IMR-90 (cell line): ENCODE measurements at regions not wholly inside any gene's neighbourhood (a gene's known extent, or its start where the extent isn't known, plus 50 kb on each side); places are given as distances from the start of the nearest gene placed in this dataset.

Source experiments
- ATAC-seq: fragments of 200-7000 bp; cut with Tn5 transposase; 2 replicates; pipeline ENCODE4 v1.9.1; 2020; ENCODE audit warnings: low read depth, mild to moderate bottlenecking, moderate library complexity
- BruUV-seq: library from RNA; stranded (reverse); fragments of 400-500 nt; replicated peaks from 2 replicates; lab custom pipeline; 2021; lab: Mats Ljungman, UMichigan
- CTCF ChIA-PET: fragments of 300-600 bp; formaldehyde crosslinking; extraction: SDS; loops from one replicate; lab custom pipeline; 2021; ENCODE audit warnings: antibody characterized with exemption; lab: Yijun Ruan, JAX
- POLR2A ChIA-PET: fragments of 300-600 bp; sonication (Branson Sonifier 250); formaldehyde crosslinking; loops from one replicate; lab custom pipeline; 2022; ENCODE audit warnings: antibody characterized with exemption; ENCODE audit not compliant: unreplicated experiment; lab: Charles Lee
- DNase-seq: peaks from one replicate; pipeline ENCODE4 v3.0.0; 2013
- H2AFZ ChIP-seq: replicated peaks from 2 replicates; pipeline ENCODE3; 2013; ENCODE audit warnings: low read length, mild to moderate bottlenecking; ENCODE audit not compliant: poor library complexity
- H2AK5ac ChIP-seq: 2 replicates; pipeline ENCODE4 v1.6.1; 2013; ENCODE audit warnings: low read depth, low read length, inconsistent platforms
- H2AK9ac ChIP-seq: replicated peaks from 2 replicates; pipeline ENCODE3; 2013; ENCODE audit warnings: mild to moderate bottlenecking, low read depth, low read length, moderate library complexity; ENCODE audit not compliant: poor library complexity
- H2BK120ac ChIP-seq: 2 replicates; pipeline ENCODE4 v1.6.1; 2013; ENCODE audit warnings: low read depth, low read length, inconsistent platforms
- H2BK15ac ChIP-seq: 3 replicates; pipeline ENCODE4 v1.6.1; 2013; ENCODE audit warnings: low read depth, low read length, inconsistent platforms
- H2BK20ac ChIP-seq: 2 replicates; pipeline ENCODE4 v1.6.1; 2013; ENCODE audit warnings: low read depth, mild to moderate bottlenecking, inconsistent platforms, low read length, moderate library complexity
- H2BK5ac ChIP-seq: 2 replicates; pipeline ENCODE4 v1.6.1; 2013; ENCODE audit warnings: mild to moderate bottlenecking, low read depth, low read length, inconsistent platforms; ENCODE audit not compliant: poor library complexity, severe bottlenecking
- H3K14ac ChIP-seq: replicated peaks from 2 replicates; pipeline ENCODE4 v1.6.1; 2013; ENCODE audit warnings: low read depth, low read length, inconsistent platforms
- H3K18ac ChIP-seq: 2 replicates; pipeline ENCODE4 v1.6.1; 2013; ENCODE audit warnings: low read depth, low read length, control low read depth
- H3K23ac ChIP-seq: 2 replicates; pipeline ENCODE4 v1.6.1; 2013; ENCODE audit warnings: low read depth, low read length, inconsistent platforms
- H3K27ac ChIP-seq: 2 replicates; pipeline ENCODE4 v1.5.1; 2013; ENCODE audit warnings: mild to moderate bottlenecking, control low read depth, low read length; ENCODE audit not compliant: insufficient read depth
- H3K27me3 ChIP-seq: 2 replicates; pipeline ENCODE4 v1.6.1; 2013; ENCODE audit warnings: low read length; ENCODE audit not compliant: control insufficient read depth, insufficient read depth
- H3K36me3 ChIP-seq: 2 replicates; pipeline ENCODE4 v1.6.1; 2013; ENCODE audit warnings: low read length, mixed read lengths; ENCODE audit not compliant: control insufficient read depth, insufficient read depth
- H3K4ac ChIP-seq: 2 replicates; pipeline ENCODE4 v1.6.1; 2013; ENCODE audit warnings: low read depth, low read length, inconsistent platforms
- H3K4me1 ChIP-seq: 2 replicates; pipeline ENCODE4 v1.6.1; 2013; ENCODE audit warnings: low read length, mixed read lengths; ENCODE audit not compliant: control insufficient read depth, insufficient read depth
- H3K4me2 ChIP-seq: 2 replicates; pipeline ENCODE4 v1.6.1; 2013; ENCODE audit warnings: low read depth, mild to moderate bottlenecking, control low read depth, low read length, moderate library complexity
- H3K4me3 ChIP-seq: 2 replicates; pipeline ENCODE4 v1.5.1; 2013; ENCODE audit warnings: low read depth, mild to moderate bottlenecking, control low read depth, low read length, moderate library complexity; ENCODE audit not compliant: insufficient read depth
- H3K56ac ChIP-seq: 2 replicates; pipeline ENCODE4 v1.6.1; 2013; ENCODE audit warnings: low read length, inconsistent platforms; ENCODE audit not compliant: insufficient read depth; ENCODE audit errors: extremely low read depth
- H3K79me1 ChIP-seq, 2 experiments: 2 replicates each; pipeline ENCODE4 v1.6.1; 2013; ENCODE audit warnings: low read length in 2 of 2, inconsistent platforms in 1 of 2, low read depth in 1 of 2
- H3K9ac ChIP-seq: 2 replicates; pipeline ENCODE4 v1.6.1; 2013; ENCODE audit warnings: low read depth, low read length, control low read depth
- H3K9me1 ChIP-seq: 2 replicates; pipeline ENCODE4 v1.6.1; 2013; ENCODE audit warnings: low read length, inconsistent platforms; ENCODE audit not compliant: insufficient read depth
- H3K9me3 ChIP-seq: 2 replicates; pipeline ENCODE4 v1.6.1; 2013; ENCODE audit warnings: low read length; ENCODE audit not compliant: control insufficient read depth, insufficient read depth
- H4K20me1 ChIP-seq: 2 replicates; pipeline ENCODE4 v1.6.1; 2013; ENCODE audit warnings: low read length, inconsistent platforms; ENCODE audit not compliant: insufficient read depth
- H4K5ac ChIP-seq: 2 replicates; pipeline ENCODE4 v1.6.1; 2013; ENCODE audit warnings: mild to moderate bottlenecking, low read depth, low read length, control low read depth
- H4K8ac ChIP-seq, 2 experiments: 2 replicates each; pipeline ENCODE4 v1.6.1; 2013; ENCODE audit warnings: low read depth in 2 of 2, low read length in 2 of 2, control low read depth in 1 of 2, inconsistent platforms in 1 of 2
- H4K91ac ChIP-seq: 2 replicates; pipeline ENCODE4 v1.6.1; 2013; ENCODE audit warnings: low read depth, low read length, inconsistent platforms; ENCODE audit not compliant: insufficient read depth
- BHLHE40 ChIP-seq: fragments of 150-350 bp; IDR thresholded peaks from 2 replicates; pipeline ENCODE4 v1.6.1; 2016; ENCODE audit warnings: mild to moderate bottlenecking, low read depth, low read length
- CEBPB ChIP-seq: IDR thresholded peaks from 2 replicates; pipeline ENCODE4 v1.6.1; 2012; ENCODE audit warnings: low read depth, low read length, improper control_type of control experiment
- CHD1 ChIP-seq: IDR thresholded peaks from 2 replicates; pipeline ENCODE4 v1.6.1; 2012; ENCODE audit warnings: low read depth, low read length, improper control_type of control experiment
- CTCF ChIP-seq: conservative IDR thresholded peaks from 2 replicates; pipeline ENCODE4 v1.5.1; 2012; ENCODE audit warnings: mild to moderate bottlenecking, low read depth, low read length, improper control_type of control experiment
- FOS ChIP-seq: fragments of 150-350 bp; IDR thresholded peaks from 2 replicates; pipeline ENCODE4 v1.6.1; 2016; ENCODE audit warnings: low read depth, low read length
- MAFK ChIP-seq: IDR thresholded peaks from 2 replicates; pipeline ENCODE4 v1.6.1; 2012; ENCODE audit warnings: low read depth, low read length, improper control_type of control experiment
- MAZ ChIP-seq: IDR thresholded peaks from 2 replicates; pipeline ENCODE4 v1.6.1; 2012; ENCODE audit warnings: low read depth, mild to moderate bottlenecking, low read length, improper control_type of control experiment, moderate library complexity, borderline replicate concordance
- MXI1 ChIP-seq: IDR thresholded peaks from 2 replicates; pipeline ENCODE4 v1.6.1; 2012; ENCODE audit warnings: low read depth, mild to moderate bottlenecking, low read length, moderate library complexity, borderline replicate concordance
- NFE2L2 ChIP-seq: fragments of 150-350 bp; IDR thresholded peaks from 2 replicates; pipeline ENCODE4 v1.6.1; 2016; ENCODE audit warnings: low read depth, mild to moderate bottlenecking, low read length
- POLR2A ChIP-seq: IDR thresholded peaks from 2 replicates; pipeline ENCODE4 v1.6.1; 2012; ENCODE audit warnings: mild to moderate bottlenecking, low read depth, low read length
- RAD21 ChIP-seq: IDR thresholded peaks from 2 replicates; pipeline ENCODE4 v1.6.1; 2012; ENCODE audit warnings: low read length, improper control_type of control experiment
- RCOR1 ChIP-seq: IDR thresholded peaks from 2 replicates; pipeline ENCODE4 v1.6.1; 2012; ENCODE audit warnings: mild to moderate bottlenecking, low read length, improper control_type of control experiment; ENCODE audit not compliant: insufficient replicate concordance
- RFX5 ChIP-seq: IDR thresholded peaks from 2 replicates; pipeline ENCODE4 v1.8.0; 2012; ENCODE audit warnings: low read depth, mild to moderate bottlenecking, low read length, moderate library complexity
- SMC3 ChIP-seq: fragments of 150-350 bp; IDR thresholded peaks from 2 replicates; pipeline ENCODE4 v1.6.1; 2016; ENCODE audit warnings: low read depth, mild to moderate bottlenecking, antibody characterized with exemption, low read length, moderate library complexity
- WGBS, 2 experiments: methylation state at CpG; one replicate each; pipeline versions ENCODE4 v1.1.5 to v1.1.7; 2013; ENCODE audit warnings: missing lambda C conversion rate in 2 of 2; ENCODE audit not compliant: insufficient read length in 1 of 2; ENCODE audit errors: extremely low coverage in 2 of 2; 5-methylcytosine and 5-hydroxymethylcytosine counted together
- dilution Hi-C: fragments of 300-500 bp; cut with HindIII; formaldehyde crosslinking; loops from one replicate; pipeline ENCODE4 v1.14.3; 2018; ENCODE audit warnings: low sequenced_read_pairs; ENCODE audit not compliant: unreplicated experiment
- in situ Hi-C: fragments of 300-500 bp; cut with MboI; formaldehyde crosslinking; loops from 3 replicates; pipeline ENCODE4 v1.14.3; 2019; ENCODE audit warnings: low sequenced_read_pairs, inconsistent platforms, mixed read lengths
- intact Hi-C: fragments of 100-400 bp; cut with micrococcal nuclease; formaldehyde crosslinking; loops from 2 replicates; pipeline ENCODE4 v1.10.0; 2022
- TF ChIP-seq, protein P1 (sequence below): fragments of 150-350 bp; IDR thresholded peaks from 2 replicates; pipeline ENCODE4 v1.6.1; 2017; ENCODE audit warnings: mild to moderate bottlenecking, antibody characterized with exemption, low read length, low read depth
- TF ChIP-seq, protein P2 (sequence below): fragments of 150-350 bp; IDR thresholded peaks from 2 replicates; pipeline ENCODE4 v1.6.1; 2016; ENCODE audit warnings: low read depth, mild to moderate bottlenecking, low read length, moderate library complexity, borderline replicate concordance

GRCh38 chr20:19137641-19138040 lies 74.8 kb upstream of the SLC24A3 start:
- ChIA-PET POLR2A (no interaction called here), CTCF (no interaction called here)

More at GRCh38 chr20:19137641-19138040, 74.8 kb upstream of the SLC24A3 start:
- dilution Hi-C loops = no loop called here
- no peak for DNase-seq
- H3K4ac ChIP-seq = no peak overlapping the region
- H2BK120ac ChIP-seq = no peak overlapping the region
- H3K4me3 ChIP-seq = no peak overlapping the region
- H2AK9ac ChIP-seq = no peak overlapping the region
- H2AFZ ChIP-seq = peak overlapping the region; percentile 51
- no peak overlapping the region for H3K14ac ChIP-seq
- no peak overlapping the region for H2BK15ac ChIP-seq
- no CpG with 5 or more reads among the region's 3 CpGs for WGBS, 2 experiments
- H4K5ac ChIP-seq = no peak overlapping the region
- no peak overlapping the region for H2BK20ac ChIP-seq
- no TSS peak for BruUV-seq
- no peak for ATAC-seq
- H4K8ac ChIP-seq = no peak overlapping the region
- no peak overlapping the region for H2AK5ac ChIP-seq
- no peaks in the 10 kb centered on the region for H3K9me1 ChIP-seq
- H3K23ac ChIP-seq = no peak overlapping the region
- peaks cover 19% of the 10 kb centered on the region for H3K9me3 ChIP-seq
- H3K4me2 ChIP-seq = no peak overlapping the region
- no peak overlapping the region for H2BK5ac ChIP-seq
- H3K56ac ChIP-seq = no peak overlapping the region
- H3K79me1 ChIP-seq = no peaks in the 10 kb centered on the region
- no peaks in the 10 kb centered on the region for H3K27me3 ChIP-seq
- no peaks in the 10 kb centered on the region for H3K4me1 ChIP-seq
- H3K36me3 ChIP-seq = no peaks in the 10 kb centered on the region
- no peak overlapping the region for H3K18ac ChIP-seq
- in situ Hi-C loops = no loop called here
- intact Hi-C loops = no loop called here
- H4K20me1 ChIP-seq = no peaks in the 10 kb centered on the region
- no peak overlapping the region for H4K91ac ChIP-seq
- H3K9ac ChIP-seq = no peak overlapping the region
- TF ChIP-seq, protein P1, sequence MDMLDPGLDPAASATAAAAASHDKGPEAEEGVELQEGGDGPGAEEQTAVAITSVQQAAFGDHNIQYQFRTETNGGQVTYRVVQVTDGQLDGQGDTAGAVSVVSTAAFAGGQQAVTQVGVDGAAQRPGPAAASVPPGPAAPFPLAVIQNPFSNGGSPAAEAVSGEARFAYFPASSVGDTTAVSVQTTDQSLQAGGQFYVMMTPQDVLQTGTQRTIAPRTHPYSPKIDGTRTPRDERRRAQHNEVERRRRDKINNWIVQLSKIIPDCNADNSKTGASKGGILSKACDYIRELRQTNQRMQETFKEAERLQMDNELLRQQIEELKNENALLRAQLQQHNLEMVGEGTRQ = no peak
- TF ChIP-seq RFX5 = no peak
- no peak for TF ChIP-seq FOS
- TF ChIP-seq MAZ = no peak
- no peak for TF ChIP-seq POLR2A
- TF ChIP-seq RCOR1 = no peak
- no peak for TF ChIP-seq RAD21
- TF ChIP-seq, protein P2, sequence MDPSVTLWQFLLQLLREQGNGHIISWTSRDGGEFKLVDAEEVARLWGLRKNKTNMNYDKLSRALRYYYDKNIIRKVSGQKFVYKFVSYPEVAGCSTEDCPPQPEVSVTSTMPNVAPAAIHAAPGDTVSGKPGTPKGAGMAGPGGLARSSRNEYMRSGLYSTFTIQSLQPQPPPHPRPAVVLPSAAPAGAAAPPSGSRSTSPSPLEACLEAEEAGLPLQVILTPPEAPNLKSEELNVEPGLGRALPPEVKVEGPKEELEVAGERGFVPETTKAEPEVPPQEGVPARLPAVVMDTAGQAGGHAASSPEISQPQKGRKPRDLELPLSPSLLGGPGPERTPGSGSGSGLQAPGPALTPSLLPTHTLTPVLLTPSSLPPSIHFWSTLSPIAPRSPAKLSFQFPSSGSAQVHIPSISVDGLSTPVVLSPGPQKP = no peak
- TF ChIP-seq BHLHE40 = no peak
- TF ChIP-seq CHD1 = no peak
- no peak for TF ChIP-seq MAFK
- TF ChIP-seq MXI1 = no peak
- no peak for TF ChIP-seq NFE2L2
- TF ChIP-seq CEBPB = no peak
- no peak for TF ChIP-seq CTCF
- TF ChIP-seq SMC3 = no peak
- no peak overlapping the region for H3K27ac ChIP-seq
